Mammary epithelial cell (primary cell): ENCODE measurements at regions not wholly inside any gene's neighbourhood (a gene's known extent, or its start where the extent isn't known, plus 50 kb on each side); places are given as distances from the start of the nearest gene placed in this dataset.

ENCODE experiments used
- CTCF ChIP-seq, 2 donors: IDR thresholded peaks in 1 of 2; conservative IDR thresholded peaks in 1 of 2; 2 replicates each; pipeline ENCODE4 v1.5.1; 2011 to 2012; ENCODE audit warnings: inconsistent platforms in 2 of 2, low read length in 2 of 2, mild to moderate bottlenecking in 2 of 2, control low read depth in 1 of 2, low read depth in 1 of 2; ENCODE audit not compliant: insufficient read depth in 1 of 2; ENCODE audit errors: extremely low read depth in 1 of 2
- EZH2 ChIP-seq: IDR thresholded peaks from 2 replicates; pipeline ENCODE4 v1.6.1; 2012; ENCODE audit warnings: low read length, inconsistent platforms, borderline replicate concordance

GRCh38 chr2:236790963-236791362 is 221.3 kb downstream of the ACKR3 start:
- TF ChIP-seq CTCF (conservative IDR thresholded peaks at IDR 0.05 in 1 of 2, IDR thresholded peaks at IDR 0.05 in 1 of 2; ENCODE audit: extremely low read depth in 1 of 2, insufficient read depth in 1 of 2, low read depth in 1 of 2, low read length in 2 of 2) (no peak), EZH2 (no peak)
